GM12878 (cell line): ENCODE measurements at regions not wholly inside any gene's neighbourhood (a gene's known extent, or its start where the extent isn't known, plus 50 kb on each side); places are given as distances from the start of the nearest gene placed in this dataset.

Experiments used
- ATAC-seq: fragments of 200-7000 bp; cut with Tn5 transposase; 3 replicates; pipeline ENCODE4 v1.9.1; 2020; ENCODE audit warnings: mild to moderate bottlenecking, moderate library complexity
- BruUV-seq: library from RNA; stranded (reverse); fragments of 400-500 nt; replicated peaks from 2 replicates; lab custom pipeline; 2021; lab: Mats Ljungman, UMichigan
- CTCF ChIA-PET: fragments of 300-600 bp; sonication (Branson Sonifier 250); formaldehyde crosslinking; extraction: SDS; loops from one replicate; lab custom pipeline; 2021; ENCODE audit warnings: inconsistent platforms; lab: Yijun Ruan, JAX
- POLR2A ChIA-PET: fragments of 350-600 bp; formaldehyde crosslinking; extraction: SDS; loops from one replicate; lab custom pipeline; 2021; ENCODE audit warnings: inconsistent platforms; lab: Charles Lee
- RAD21 ChIA-PET: fragments of 300-600 bp; sonication (Branson Sonifier 250); formaldehyde crosslinking; loops from one replicate; lab custom pipeline; 2023; ENCODE audit warnings: antibody characterized with exemption; ENCODE audit not compliant: unreplicated experiment; lab: Charles Lee
- SMC1A ChIA-PET: fragments of 300-600 bp; sonication (Branson Sonifier 250); formaldehyde crosslinking; loops from one replicate; lab custom pipeline; 2023; ENCODE audit not compliant: unreplicated experiment, uncharacterized antibody; lab: Charles Lee
- DNase-seq: peaks from one replicate; pipeline ENCODE4 v3.0.0-alpha.2; 2011; ENCODE audit warnings: low read depth, low spot score
- FAIRE-seq: peaks from 3 replicates; lab custom pipeline; 2011; peaks lifted over from hg19 to GRCh38; lab: Jason Lieb, UNC
- H2AFZ ChIP-seq: 2 replicates; pipeline ENCODE4 v1.6.0; 2011; ENCODE audit warnings: low read depth, low read length, control low read depth; ENCODE audit not compliant: control insufficient read depth
- H3K27ac ChIP-seq: 2 replicates; pipeline ENCODE4 v1.5.1; 2011; ENCODE audit warnings: control low read depth; ENCODE audit not compliant: control insufficient read depth, insufficient read depth
- H3K27me3 ChIP-seq, 2 experiments: replicated peaks in 1 of 2; 2 replicates each; pipeline versions ENCODE4 v1.6.0 to v1.6.1; 2011; ENCODE audit warnings: low read length in 1 of 2; ENCODE audit not compliant: control insufficient read depth in 2 of 2, insufficient read depth in 2 of 2
- H3K36me3 ChIP-seq, 2 experiments: 2 replicates each; pipeline ENCODE4 v1.5.1; 2011; ENCODE audit warnings: low read length in 1 of 2; ENCODE audit not compliant: control insufficient read depth in 2 of 2, insufficient read depth in 2 of 2
- H3K4me1 ChIP-seq: 2 replicates; pipeline ENCODE4 v1.6.1; 2011; ENCODE audit warnings: mild to moderate bottlenecking, low read length, moderate library complexity, mixed read lengths; ENCODE audit not compliant: control insufficient read depth, insufficient read depth
- H3K4me2 ChIP-seq: 2 replicates; pipeline ENCODE4 v1.6.0; 2011; ENCODE audit warnings: control low read depth; ENCODE audit not compliant: control insufficient read depth, insufficient read depth
- H3K4me3 ChIP-seq: fragments of 200-600 bp; sonication (generic); 2 replicates; pipeline ENCODE4 v1.5.1; 2016
- H3K79me2 ChIP-seq: 2 replicates; pipeline ENCODE4 v1.6.0; 2011; ENCODE audit warnings: low read length; ENCODE audit not compliant: control insufficient read depth, insufficient read depth
- H3K9ac ChIP-seq: 2 replicates; pipeline ENCODE4 v1.8.0; 2011; ENCODE audit warnings: low read length, control low read depth, mixed read lengths; ENCODE audit not compliant: control insufficient read depth, insufficient read depth
- H3K9me3 ChIP-seq: replicated peaks from 3 replicates; pipeline ENCODE4 v1.5.1; 2011; ENCODE audit warnings: mild to moderate bottlenecking, low read length; ENCODE audit not compliant: control insufficient read depth, insufficient read depth
- H4K20me1 ChIP-seq: 2 replicates; pipeline ENCODE4 v1.6.0; 2011; ENCODE audit not compliant: control insufficient read depth, insufficient read depth
- CEBPB ChIP-seq, 2 experiments: fragments of 150-350 bp in 1 of 2; IDR thresholded peaks; 2 replicates each; pipeline ENCODE4 v1.6.1; 2012 to 2014; ENCODE audit warnings: low read depth in 2 of 2, low read length in 2 of 2, borderline replicate concordance in 1 of 2, inconsistent platforms in 1 of 2
- CHD2 ChIP-seq: IDR thresholded peaks from 2 replicates; pipeline ENCODE4 v1.6.1; 2011; ENCODE audit warnings: low read depth, low read length, improper control_type of control experiment, borderline replicate concordance
- EED ChIP-seq: sonication (generic); IDR thresholded peaks from 2 replicates; pipeline ENCODE4 v1.6.1; 2016; ENCODE audit warnings: antibody characterized with exemption, low read depth
- EP300 ChIP-seq, 2 experiments: fragments of 150-350 bp in 1 of 2; IDR thresholded peaks; 2 replicates each; pipeline ENCODE4 v1.6.1; 2011 to 2012; ENCODE audit warnings: low read depth in 2 of 2, low read length in 2 of 2, borderline replicate concordance in 1 of 2, improper control_type of control experiment in 1 of 2, inconsistent platforms in 1 of 2; ENCODE audit not compliant: control insufficient read depth in 1 of 2
- JUNB ChIP-seq: IDR thresholded peaks from 2 replicates; pipeline ENCODE4 v1.6.1; 2016; ENCODE audit warnings: antibody characterized with exemption, mild to moderate bottlenecking
- MTA3 ChIP-seq: IDR thresholded peaks from 2 replicates; pipeline ENCODE4 v1.6.1; 2012; ENCODE audit warnings: low read length, inconsistent platforms, borderline replicate concordance
- NR2C1 ChIP-seq: fragments of 450-650 bp; IDR thresholded peaks from 2 replicates; pipeline ENCODE4 v1.6.1; 2017; ENCODE audit warnings: antibody characterized with exemption, mild to moderate bottlenecking, moderate library complexity
- SMAD1 ChIP-seq: fragments of 450-650 bp; IDR thresholded peaks from 2 replicates; pipeline ENCODE4 v1.6.1; 2018; ENCODE audit warnings: mild to moderate bottlenecking, low read depth; ENCODE audit not compliant: partially characterized antibody
- SMARCA5 ChIP-seq: fragments of 450-650 bp; IDR thresholded peaks from 2 replicates; pipeline ENCODE4 v1.6.1; 2017; ENCODE audit warnings: mild to moderate bottlenecking
- SREBF1 ChIP-seq: IDR thresholded peaks from 2 replicates; pipeline ENCODE4 v1.6.1; 2012; ENCODE audit warnings: mild to moderate bottlenecking, low read length
- SUZ12 ChIP-seq: fragments of 200-600 bp; sonication (generic); IDR thresholded peaks from one replicate; pipeline ENCODE4 v1.6.1; 2018; ENCODE audit warnings: antibody characterized with exemption, mild to moderate bottlenecking; ENCODE audit not compliant: unreplicated experiment
- YY1 ChIP-seq: IDR thresholded peaks from 2 replicates; pipeline ENCODE4 v1.6.1; 2011; ENCODE audit warnings: low read depth, mild to moderate bottlenecking, low read length
- WGBS: methylation state at CpG from one replicate; pipeline ENCODE4 v1.1.6; 2016; ENCODE audit warnings: low lambda C conversion rate; ENCODE audit not compliant: insufficient replicate concordance, insufficient coverage; ENCODE audit errors: missing lambda C conversion rate; 5-methylcytosine and 5-hydroxymethylcytosine counted together
- in situ Hi-C: fragments of 300-500 bp; cut with MboI; formaldehyde crosslinking; loops from 9 replicates; pipeline ENCODE4 v1.14.3; 2018; ENCODE audit warnings: mixed read lengths
- intact Hi-C: fragments of 100-400 bp; cut with micrococcal nuclease; formaldehyde crosslinking; loops from one replicate; pipeline ENCODE4 v1.14.2; 2022; ENCODE audit not compliant: unreplicated experiment

GRCh38 chr15:94655249-94655880 lies 424.0 kb downstream of the MCTP2 start:
- ChIA-PET POLR2A (no interaction called here), SMC1A (interaction anchor here (1.2 kb wide), 1 partner anchor 25 kb away, joined by 3 read pairs; no protein-coding TSS in a partner anchor), CTCF (interaction anchor here (1.6 to 2.1 kb wide), 2 partner anchors 14 to 80 kb away, joined by 3 to 6 read pairs; no protein-coding TSS in a partner anchor), RAD21 (no interaction called here)
- Histone ChIP-seq H3K27me3 (no peaks in the 10 kb centered on the region; a peak in 1 of 4 replicates), H3K4me1 (no peaks in the 10 kb centered on the region), H4K20me1 (no peaks in the 10 kb centered on the region), H3K4me3 (no peak overlapping the region), H3K9me3 (no peaks in the 10 kb centered on the region), H3K9ac (no peak overlapping the region), H3K4me2 (no peak overlapping the region), H2AFZ (no peak overlapping the region), H3K36me3 (no peaks in the 10 kb centered on the region), H3K27ac (no peak overlapping the region), H3K79me2 (no peaks in the 10 kb centered on the region)
- in situ Hi-C loops (no loop called here), intact Hi-C loops (no loop called here)
- ATAC-seq (no peak), FAIRE-seq (no peak), DNase-seq (no peak)
- WGBS, result 24% methylated on average over 8 of the region's 8 CpGs
- BruUV-seq, result no TSS peak
- TF ChIP-seq SREBF1 (no peak), YY1 (no peak), JUNB (no peak), SMARCA5 (no peak), NR2C1 (no peak), SUZ12 (no peak), MTA3 (no peak), EED (no peak), EP300 (IDR thresholded peaks at IDR 0.05; ENCODE audit: borderline replicate concordance in 1 of 2, control insufficient read depth in 1 of 2, low read depth in 2 of 2, low read length in 2 of 2) (no peak), SMAD1 (no peak), CEBPB (IDR thresholded peaks at IDR 0.05; ENCODE audit: borderline replicate concordance in 1 of 2, low read depth in 2 of 2, low read length in 2 of 2) (no peak), CHD2 (no peak)
